H1 (cell line): ENCODE measurements at regions not wholly inside any gene's neighbourhood (a gene's known extent, or its start where the extent isn't known, plus 50 kb on each side); places are given as distances from the start of the nearest gene placed in this dataset.
"Not testable (repeated sequence)": the region's sequence is repeated elsewhere in the genome, so short reads cannot be mapped to it uniquely, and the experiment has no call there.

Source experiments
- CTCF ChIA-PET: fragments of 300-600 bp; sonication (Branson Sonifier 250); formaldehyde crosslinking; loops from one replicate; lab custom pipeline; 2021; ENCODE audit not compliant: partially characterized antibody; lab: Charles Lee
- POLR2A ChIA-PET: fragments of 300-600 bp; sonication (Branson Sonifier 250); formaldehyde crosslinking; loops from one replicate; lab custom pipeline; 2021; ENCODE audit warnings: inconsistent platforms; ENCODE audit not compliant: partially characterized antibody; lab: Charles Lee
- DNase-seq, 2 experiments: peaks; one replicate each; pipeline versions ENCODE4 v3.0.0 to v3.0.0-alpha.2; 2010 to 2022; ENCODE audit warnings: low spot score in 2 of 2, low read depth in 1 of 2, mixed read lengths in 1 of 2
- FAIRE-seq: peaks from 2 replicates; lab custom pipeline; 2011; peaks lifted over from hg19 to GRCh38; lab: Jason Lieb, UNC
- H2AFZ ChIP-seq: 2 replicates; pipeline ENCODE4 v1.8.1; 2012; ENCODE audit warnings: low read length, inconsistent platforms
- H2AK5ac ChIP-seq: 2 replicates; pipeline ENCODE4 v1.6.1; 2013; ENCODE audit warnings: low read depth, low read length
- H2BK120ac ChIP-seq: replicated peaks from 2 replicates; pipeline ENCODE3; 2013; ENCODE audit warnings: low read depth, low read length, inconsistent platforms
- H2BK12ac ChIP-seq: 2 replicates; pipeline ENCODE4 v1.6.1; 2013; ENCODE audit warnings: low read depth, low read length
- H2BK15ac ChIP-seq: 2 replicates; pipeline ENCODE4 v1.6.1; 2013; ENCODE audit warnings: low read length
- H2BK20ac ChIP-seq: 2 replicates; pipeline ENCODE4 v1.6.1; 2013; ENCODE audit warnings: low read length
- H2BK5ac ChIP-seq: 2 replicates; pipeline ENCODE4 v1.6.1; 2013; ENCODE audit warnings: low read depth, low read length
- H3K14ac ChIP-seq: 2 replicates; pipeline ENCODE4 v1.6.1; 2013; ENCODE audit warnings: inconsistent platforms; ENCODE audit not compliant: insufficient read length
- H3K18ac ChIP-seq: 2 replicates; pipeline ENCODE4 v1.6.1; 2013; ENCODE audit warnings: low read length; ENCODE audit errors: extremely low read depth
- H3K23ac ChIP-seq: 2 replicates; pipeline ENCODE4 v1.6.1; 2013; ENCODE audit warnings: inconsistent platforms; ENCODE audit not compliant: insufficient read length
- H3K23me2 ChIP-seq: 2 replicates; pipeline ENCODE4 v1.6.1; 2013; ENCODE audit warnings: low read depth, low read length
- H3K27ac ChIP-seq: 2 replicates; pipeline ENCODE4 v1.6.1; 2011; ENCODE audit warnings: low read depth, low read length, inconsistent platforms
- H3K27me3 ChIP-seq, 4 experiments: replicated peaks in 1 of 4; 1 replicate in 1 of 4; 2 replicates in 3 of 4; pipeline versions ENCODE4 v1.6.1 to v1.8.1; 2011 to 2013; ENCODE audit warnings: low read length in 3 of 4, mild to moderate bottlenecking in 3 of 4, inconsistent platforms in 2 of 4, mixed read lengths in 2 of 4, moderate library complexity in 1 of 4; ENCODE audit not compliant: control insufficient read depth in 3 of 4, insufficient read depth in 3 of 4; ENCODE audit errors: extremely low read depth in 1 of 4
- H3K36me3 ChIP-seq, 4 experiments: 2 replicates each; pipeline versions ENCODE4 v1.6.1 to v1.8.1; 2011 to 2013; ENCODE audit warnings: mild to moderate bottlenecking in 4 of 4, low read length in 3 of 4, moderate library complexity in 2 of 4, control low read depth in 1 of 4, inconsistent platforms in 1 of 4; ENCODE audit not compliant: insufficient read depth in 4 of 4, control insufficient read depth in 2 of 4
- H3K4ac ChIP-seq: replicated peaks from 2 replicates; pipeline ENCODE3; 2013; ENCODE audit warnings: low read length, low read depth, mixed read lengths, inconsistent platforms; ENCODE audit not compliant: insufficient read length
- H3K4me1 ChIP-seq, 4 experiments: replicated peaks in 1 of 4; 1 replicate in 1 of 4; 2 replicates in 3 of 4; pipeline versions ENCODE4 v1.6.1 to v1.8.1; 2011 to 2013; ENCODE audit warnings: low read length in 3 of 4, inconsistent platforms in 2 of 4, mixed read lengths in 1 of 4; ENCODE audit not compliant: insufficient read depth in 4 of 4, control insufficient read depth in 3 of 4
- H3K4me2 ChIP-seq, 2 experiments: 2 replicates each; pipeline versions ENCODE4 v1.6.1 to v1.8.1; 2011 to 2013; ENCODE audit warnings: low read depth in 2 of 2, low read length in 2 of 2, control low read depth in 1 of 2, inconsistent platforms in 1 of 2, mild to moderate bottlenecking in 1 of 2; ENCODE audit not compliant: insufficient read depth in 1 of 2
- H3K4me3 ChIP-seq, 4 experiments: fragments of 200-600, 300-600 bp in 1 of 4; sonication (generic), shearing (Covaris generic), sonication (Bioruptor Twin) in 1 of 4; 2 replicates each; pipeline versions ENCODE4 v1.5.1 to v1.8.1; 2011 to 2016; ENCODE audit warnings: low read length in 4 of 4, low read depth in 3 of 4, control low read depth in 2 of 4, inconsistent platforms in 2 of 4, mild to moderate bottlenecking in 2 of 4, mixed read lengths in 1 of 4, moderate library complexity in 1 of 4; ENCODE audit not compliant: insufficient read depth in 2 of 4; ENCODE audit errors: extremely low read depth in 1 of 4
- H3K56ac ChIP-seq: replicated peaks from 2 replicates; pipeline ENCODE3; 2013; ENCODE audit warnings: low read depth, mild to moderate bottlenecking, mixed read lengths, low read length, inconsistent platforms; ENCODE audit not compliant: insufficient read length
- H3K79me1 ChIP-seq: 2 replicates; pipeline ENCODE4 v1.6.1; 2013; ENCODE audit warnings: low read depth, low read length, control low read depth
- H3K79me2 ChIP-seq, 2 experiments: 2 replicates each; pipeline versions ENCODE4 v1.6.1 to v1.8.1; 2012 to 2013; ENCODE audit warnings: low read length in 2 of 2, mild to moderate bottlenecking in 2 of 2, inconsistent platforms in 1 of 2; ENCODE audit not compliant: insufficient read depth in 2 of 2, control insufficient read depth in 1 of 2
- H3K9ac ChIP-seq, 4 experiments: replicated peaks in 1 of 4; 1 replicate in 1 of 4; 2 replicates in 3 of 4; pipeline versions ENCODE4 v1.6.1 to v1.8.1; 2011 to 2013; ENCODE audit warnings: low read depth in 3 of 4, low read length in 3 of 4, control low read depth in 2 of 4, mild to moderate bottlenecking in 2 of 4, moderate library complexity in 2 of 4, inconsistent platforms in 1 of 4; ENCODE audit errors: extremely low read depth in 1 of 4
- H3K9me3 ChIP-seq, 2 experiments: 2 replicates each; pipeline versions ENCODE4 v1.6.1 to v1.8.1; 2012 to 2013; ENCODE audit warnings: mild to moderate bottlenecking in 2 of 2, moderate library complexity in 2 of 2, control low read depth in 1 of 2, inconsistent platforms in 1 of 2, low read depth in 1 of 2, low read length in 1 of 2, mixed read lengths in 1 of 2; ENCODE audit not compliant: insufficient read depth in 2 of 2
- H4K20me1 ChIP-seq, 2 experiments: replicated peaks in 1 of 2; 2 replicates each; pipeline versions ENCODE3 to v1.8.1; 2011 to 2013; ENCODE audit warnings: inconsistent platforms in 2 of 2, low read length in 2 of 2, mild to moderate bottlenecking in 1 of 2; ENCODE audit not compliant: insufficient read depth in 2 of 2, control insufficient read depth in 1 of 2
- H4K5ac ChIP-seq: 2 replicates; pipeline ENCODE4 v1.6.1; 2013; ENCODE audit warnings: low read length, low read depth, mixed read lengths, inconsistent platforms; ENCODE audit not compliant: insufficient read length
- H4K8ac ChIP-seq: 2 replicates; pipeline ENCODE4 v1.8.0; 2013; ENCODE audit warnings: mild to moderate bottlenecking, moderate library complexity, low read length, inconsistent platforms; ENCODE audit not compliant: insufficient read depth; ENCODE audit errors: extremely low read depth
- H4K91ac ChIP-seq: replicated peaks from 2 replicates; pipeline ENCODE3; 2013; ENCODE audit warnings: low read length, mixed read lengths, inconsistent platforms; ENCODE audit not compliant: insufficient read length
- WGBS, 2 experiments: shearing (Covaris generic) in 1 of 2; methylation state at CpG; one replicate each; pipeline versions ENCODE4 v1.1.6 to v1.1.7; 2013 to 2015; ENCODE audit warnings: low lambda C conversion rate in 2 of 2, mixed read lengths in 2 of 2, inconsistent platforms in 1 of 2, low coverage in 1 of 2, missing lambda C conversion rate in 1 of 2; ENCODE audit not compliant: insufficient replicate concordance in 2 of 2, insufficient coverage in 1 of 2, insufficient read length in 1 of 2; ENCODE audit errors: extremely low coverage in 1 of 2, missing lambda C conversion rate in 1 of 2; 5-methylcytosine and 5-hydroxymethylcytosine counted together

DNA sequence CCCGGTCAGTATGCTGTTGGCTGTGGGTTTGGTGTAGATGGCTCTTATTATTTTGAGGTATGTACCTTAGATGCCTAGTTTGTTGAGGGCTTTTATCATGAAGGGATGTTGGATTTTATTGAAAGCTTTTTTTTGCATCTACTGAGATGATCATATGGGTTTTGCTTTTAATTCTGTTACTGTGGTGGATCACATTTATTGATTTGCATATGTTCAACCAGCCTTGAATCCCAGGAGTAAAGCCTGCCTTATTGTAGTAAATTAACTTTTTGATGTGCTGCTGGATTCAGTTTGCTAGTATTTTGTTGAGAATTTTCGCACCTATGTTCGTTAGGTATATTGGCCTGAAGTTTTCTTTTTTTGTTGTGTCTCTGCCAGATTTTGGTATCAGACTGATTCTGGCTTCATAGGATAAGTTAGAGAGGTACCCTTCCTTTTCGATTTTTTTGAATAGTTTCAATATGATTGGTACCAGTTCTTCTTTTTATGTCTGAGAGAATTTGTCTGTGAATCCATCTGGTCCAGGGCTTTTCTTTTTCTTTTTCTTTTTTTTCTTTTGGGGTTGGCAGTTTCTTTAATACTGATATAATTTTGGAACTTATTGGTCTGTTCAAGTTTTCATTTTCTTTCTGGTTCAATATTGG, 301.6 kb downstream of the SPATA31A1 start:
- H3K27ac ChIP-seq, H3K14ac ChIP-seq, H3K9ac ChIP-seq, H3K18ac ChIP-seq, H3K56ac ChIP-seq, H2BK15ac ChIP-seq, H2BK12ac ChIP-seq, H4K5ac ChIP-seq, H3K36me3 ChIP-seq, CTCF ChIA-PET, POLR2A ChIA-PET, H3K4me2 ChIP-seq, H3K79me2 ChIP-seq, H3K23ac ChIP-seq, H3K23me2 ChIP-seq, H3K9me3 ChIP-seq, H4K91ac ChIP-seq, H2BK20ac ChIP-seq, H3K4me1 ChIP-seq, H3K79me1 ChIP-seq, FAIRE-seq, H2AK5ac ChIP-seq, H2AFZ ChIP-seq, H3K4ac ChIP-seq, H2BK5ac ChIP-seq, DNase-seq, H4K20me1 ChIP-seq, H2BK120ac ChIP-seq, H3K27me3 ChIP-seq, H4K8ac ChIP-seq, H3K4me3 ChIP-seq: not testable (repeated sequence)
- no CpG with 5 or more reads among the region's 4 CpGs for WGBS, 2 experiments

- H3K4me2 ChIP-seq, H3K27ac ChIP-seq, H3K27me3 ChIP-seq, H3K4me1 ChIP-seq, H2BK15ac ChIP-seq, H2BK5ac ChIP-seq, FAIRE-seq, H2BK12ac ChIP-seq, H2BK120ac ChIP-seq, H3K4ac ChIP-seq, H4K8ac ChIP-seq, H3K79me1 ChIP-seq, H3K18ac ChIP-seq, H3K4me3 ChIP-seq, H3K36me3 ChIP-seq, H4K91ac ChIP-seq, H2AK5ac ChIP-seq, POLR2A ChIA-PET, H3K14ac ChIP-seq, H4K5ac ChIP-seq, H2AFZ ChIP-seq, H3K79me2 ChIP-seq, CTCF ChIA-PET, DNase-seq, H4K20me1 ChIP-seq, H3K9me3 ChIP-seq, H3K9ac ChIP-seq, H3K56ac ChIP-seq, H3K23me2 ChIP-seq, H2BK20ac ChIP-seq, H3K23ac ChIP-seq: not testable (repeated sequence)
- WGBS, 2 experiments = no CpG with 5 or more reads among the region's 8 CpGs
Measured at GRCh38 chr9:39663020-39663419, 307.6 kb downstream of the SPATA31A1 start.
